ENCODE measurements at regions not wholly inside any gene's neighbourhood (a gene's known extent, or its start where the extent isn't known, plus 50 kb on each side); places are given as distances from the start of the nearest gene placed in this dataset.

GRCh38 chrX:6980981-6981380, 166.5 kb upstream of the STS start:
- no peak for TF ChIP-seq EZH2phosphoT487 (IDR thresholded peaks at IDR 0.05; ENCODE audit: borderline replicate concordance, low read length)
- TF ChIP-seq CTCF (IDR thresholded peaks at IDR 0.05; ENCODE audit: low read depth, low read length, poor library complexity, severe bottlenecking), result no peak
- Histone ChIP-seq H3F3A (ENCODE audit: control insufficient read depth, insufficient read depth) (no peaks in the 10 kb centered on the region), H3K79me2 (ENCODE audit: control insufficient read depth, low read length) (no peaks in the 10 kb centered on the region), H3K27me3 (ENCODE audit: control insufficient read depth, low read length) (no peaks in the 10 kb centered on the region), H3K4me3 (ENCODE audit: low read length) (no peak overlapping the region), H3K36me3 (ENCODE audit: control insufficient read depth, low read length) (no peaks in the 10 kb centered on the region), H3K9me3 (ENCODE audit: control insufficient read depth, insufficient read depth, low read length) (no peaks in the 10 kb centered on the region), H3K27ac (ENCODE audit: low read depth, low read length) (no peak overlapping the region), H3K9me2 (replicated peaks; ENCODE audit: control insufficient read depth, low read length) (no peaks in the 10 kb centered on the region), H3K4me2 (ENCODE audit: low read length) (no peak overlapping the region), H3K4me1 (ENCODE audit: control insufficient read depth, low read length) (no peaks in the 10 kb centered on the region), H4K20me1 (ENCODE audit: control insufficient read depth, insufficient read depth, low read depth, low read length) (no peaks in the 10 kb centered on the region)

- Histone ChIP-seq H4K20me1 (ENCODE audit: control insufficient read depth, insufficient read depth, low read depth, low read length) (no peaks in the 10 kb centered on the region), H3K79me2 (ENCODE audit: control insufficient read depth, low read length) (no peaks in the 10 kb centered on the region)
- TF ChIP-seq EZH2phosphoT487 (IDR thresholded peaks at IDR 0.05; ENCODE audit: borderline replicate concordance, low read length), result no peak
- no peak for TF ChIP-seq CTCF (IDR thresholded peaks at IDR 0.05; ENCODE audit: low read depth, low read length, poor library complexity, severe bottlenecking)
Observed at GRCh38 chrX:6968231-6968630, 179.3 kb upstream of the STS start.

GRCh38 chrX:6965729-6966128, 181.8 kb upstream of the STS start:
- H3K27ac ChIP-seq (ENCODE audit: low read depth, low read length), result no peak overlapping the region
- H3K36me3 ChIP-seq (ENCODE audit: control insufficient read depth, low read length), result no peaks in the 10 kb centered on the region
- TF ChIP-seq CTCF (IDR thresholded peaks at IDR 0.05; ENCODE audit: low read depth, low read length, poor library complexity, severe bottlenecking) (no peak), EZH2phosphoT487 (IDR thresholded peaks at IDR 0.05; ENCODE audit: borderline replicate concordance, low read length) (no peak)
- H3F3A ChIP-seq (ENCODE audit: control insufficient read depth, insufficient read depth), result no peaks in the 10 kb centered on the region
- H4K20me1 ChIP-seq (ENCODE audit: control insufficient read depth, insufficient read depth, low read depth, low read length), result no peaks in the 10 kb centered on the region
- H3K4me1 ChIP-seq (ENCODE audit: control insufficient read depth, low read length), result no peaks in the 10 kb centered on the region
- no peak overlapping the region for H3K4me3 ChIP-seq (ENCODE audit: low read length)
- H3K9me3 ChIP-seq (ENCODE audit: control insufficient read depth, insufficient read depth, low read length), result no peaks in the 10 kb centered on the region
- no peaks in the 10 kb centered on the region for H3K9me2 ChIP-seq (replicated peaks; ENCODE audit: control insufficient read depth, low read length)
- H3K27me3 ChIP-seq (ENCODE audit: control insufficient read depth, low read length), result no peaks in the 10 kb centered on the region
- H3K4me2 ChIP-seq (ENCODE audit: low read length), result no peak overlapping the region
- no peaks in the 10 kb centered on the region for H3K79me2 ChIP-seq (ENCODE audit: control insufficient read depth, low read length)

More at GRCh38 chrX:6968231-6968630, 179.3 kb upstream of the STS start:
- Histone ChIP-seq H3K9me2 (replicated peaks; ENCODE audit: control insufficient read depth, low read length) (no peaks in the 10 kb centered on the region), H3K27me3 (ENCODE audit: control insufficient read depth, low read length) (no peaks in the 10 kb centered on the region), H3K4me3 (ENCODE audit: low read length) (no peak overlapping the region), H3F3A (ENCODE audit: control insufficient read depth, insufficient read depth) (no peaks in the 10 kb centered on the region), H3K4me2 (ENCODE audit: low read length) (no peak overlapping the region), H3K27ac (ENCODE audit: low read depth, low read length) (no peak overlapping the region), H3K4me1 (ENCODE audit: control insufficient read depth, low read length) (no peaks in the 10 kb centered on the region), H3K9me3 (ENCODE audit: control insufficient read depth, insufficient read depth, low read length) (no peaks in the 10 kb centered on the region), H3K36me3 (ENCODE audit: control insufficient read depth, low read length) (no peaks in the 10 kb centered on the region)

GRCh38 chrX:6962006-6962355, 185.5 kb upstream of the STS start:
- TF ChIP-seq CTCF (IDR thresholded peaks at IDR 0.05; ENCODE audit: low read depth, low read length, poor library complexity, severe bottlenecking) (no peak), EZH2phosphoT487 (IDR thresholded peaks at IDR 0.05; ENCODE audit: borderline replicate concordance, low read length) (no peak)
- Histone ChIP-seq H3K4me3 (ENCODE audit: low read length) (no peak overlapping the region), H3K9me2 (replicated peaks; ENCODE audit: control insufficient read depth, low read length) (no peaks in the 10 kb centered on the region), H4K20me1 (ENCODE audit: control insufficient read depth, insufficient read depth, low read depth, low read length) (no peaks in the 10 kb centered on the region), H3K9me3 (ENCODE audit: control insufficient read depth, insufficient read depth, low read length) (no peaks in the 10 kb centered on the region), H3K27me3 (ENCODE audit: control insufficient read depth, low read length) (no peaks in the 10 kb centered on the region), H3K4me2 (ENCODE audit: low read length) (no peak overlapping the region), H3K79me2 (ENCODE audit: control insufficient read depth, low read length) (no peaks in the 10 kb centered on the region), H3K27ac (ENCODE audit: low read depth, low read length) (no peak overlapping the region), H3K4me1 (ENCODE audit: control insufficient read depth, low read length) (no peaks in the 10 kb centered on the region), H3K36me3 (ENCODE audit: control insufficient read depth, low read length) (no peaks in the 10 kb centered on the region), H3F3A (ENCODE audit: control insufficient read depth, insufficient read depth) (no peaks in the 10 kb centered on the region)
